Activated naive CD4-positive, alpha-beta T cell treated with anti-CD3 and anti-CD28 coated beads for 36 hours (primary cell): ENCODE measurements at regions not wholly inside any gene's neighbourhood (a gene's known extent, or its start where the extent isn't known, plus 50 kb on each side); places are given as distances from the start of the nearest gene placed in this dataset.

Experiments
- CTCF ChIA-PET: fragments of 350-600 bp; sonication (Branson Sonifier 250); formaldehyde crosslinking; loops from one replicate; lab custom pipeline; 2021; ENCODE audit warnings: antibody characterized with exemption; lab: Charles Lee
- DNase-seq: peaks from one replicate; pipeline ENCODE4 v3.0.0-alpha.2; 2020
- H3K27ac Mint-ChIP-seq: one replicate; pipeline ENCODE4 v1.8.0; 2021; ENCODE audit warnings: mild to moderate bottlenecking, mixed read lengths
- H3K27me3 Mint-ChIP-seq: one replicate; pipeline ENCODE4 v1.8.0; 2021; ENCODE audit warnings: low read depth, mixed read lengths
- H3K36me3 Mint-ChIP-seq: one replicate; pipeline ENCODE4 v1.8.0; 2021; ENCODE audit warnings: low read depth, mixed read lengths
- H3K4me1 Mint-ChIP-seq: one replicate; pipeline ENCODE4 v1.8.0; 2021; ENCODE audit warnings: low read depth, mixed read lengths
- H3K4me3 Mint-ChIP-seq: one replicate; pipeline ENCODE4 v1.8.0; 2021; ENCODE audit warnings: mild to moderate bottlenecking, moderate library complexity, mixed read lengths
- H3K9me3 Mint-ChIP-seq: one replicate; pipeline ENCODE4 v1.8.0; 2021; ENCODE audit warnings: mixed read lengths
- intact Hi-C: fragments of 100-400 bp; cut with micrococcal nuclease; formaldehyde crosslinking; loops from one replicate; pipeline ENCODE4 v1.15.1; 2023

DNA sequence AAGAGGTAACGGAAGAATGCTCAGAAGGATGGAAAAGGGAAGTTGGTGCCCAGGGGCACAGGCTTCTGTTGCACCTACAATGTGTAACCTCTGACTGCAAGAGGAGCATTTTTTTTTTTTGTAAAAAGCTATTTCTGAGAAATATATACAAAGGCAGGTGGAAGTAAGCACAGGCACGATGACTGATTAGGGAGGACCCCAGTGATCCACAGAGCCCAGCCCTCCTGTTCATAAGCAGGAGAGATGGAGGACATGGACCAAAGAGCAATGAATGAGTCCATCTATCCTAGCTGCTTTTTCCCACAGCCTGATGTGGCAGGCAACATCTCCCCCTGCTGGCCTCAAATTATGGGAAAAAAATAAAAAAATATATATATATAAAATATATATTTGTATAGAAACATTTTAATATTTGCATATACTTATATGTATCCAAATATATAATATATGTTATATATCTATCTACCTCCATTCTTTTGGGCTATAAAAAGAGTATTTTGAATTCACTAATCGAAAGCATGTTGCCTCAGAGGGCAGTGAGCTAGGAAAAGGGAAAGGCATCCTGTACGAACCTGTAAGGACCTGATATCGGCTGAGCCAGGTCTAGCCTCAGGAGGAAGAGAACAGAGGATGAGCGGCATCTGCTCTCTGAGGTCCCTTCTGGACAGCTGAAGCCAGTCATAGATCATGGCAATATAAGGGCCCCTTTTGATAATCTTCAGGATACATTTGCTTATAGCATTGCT is 166.0 kb upstream of the STK17B start:
- peak; percentile 37 for DNase-seq
- H3K4me1 Mint-ChIP-seq: peaks cover 8% of the 10 kb centered on the region
- H3K36me3 Mint-ChIP-seq: no peaks in the 10 kb centered on the region
- intact Hi-C loops: loop anchor here (1.0 to 5.0 kb wide), 7 partner anchors 39 to 680 kb away; partner anchors contain the start of genes DNAH7 and SLC39A10
- CTCF ChIA-PET: interaction anchor here (0.6 to 7.0 kb wide), 43 partner anchors 7 to 1523 kb away, joined by 3 to 198 read pairs (median 4); partner anchors contain the start of gene DNAH7
- no peaks in the 10 kb centered on the region for H3K9me3 Mint-ChIP-seq
- no peak overlapping the region for H3K4me3 Mint-ChIP-seq
- H3K27me3 Mint-ChIP-seq: no peaks in the 10 kb centered on the region
- H3K27ac Mint-ChIP-seq: no peak overlapping the region

DNA sequence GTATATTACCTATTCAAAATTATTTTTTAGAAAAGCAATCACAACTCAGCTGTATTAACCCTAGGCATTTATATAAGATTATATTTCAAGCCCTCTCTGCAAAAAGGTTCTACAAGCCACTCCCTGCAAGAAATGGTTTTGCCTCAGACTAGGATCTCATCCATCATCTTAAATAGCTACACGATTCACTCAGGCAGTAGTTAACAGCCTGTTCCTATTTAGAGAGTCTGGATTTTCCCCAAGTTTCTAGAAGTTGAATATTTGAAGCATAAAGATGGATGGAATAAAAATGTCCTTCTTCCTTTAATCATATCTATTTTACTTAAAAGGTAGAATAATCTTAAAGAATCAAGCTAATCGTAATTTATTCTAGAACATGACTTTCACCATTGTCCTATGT is 167.1 kb upstream of the STK17B start:
- H3K4me1 Mint-ChIP-seq: peaks cover 7% of the 10 kb centered on the region
- H3K27me3 Mint-ChIP-seq: no peaks in the 10 kb centered on the region
- H3K36me3 Mint-ChIP-seq: no peaks in the 10 kb centered on the region
- no peak overlapping the region for H3K4me3 Mint-ChIP-seq
- no peaks in the 10 kb centered on the region for H3K9me3 Mint-ChIP-seq
- CTCF ChIA-PET: interaction anchor here (0.6 to 7.0 kb wide), 13 partner anchors 34 to 271 kb away, joined by 3 to 198 read pairs (median 7); partner anchors contain the start of gene DNAH7
- no peak overlapping the region for H3K27ac Mint-ChIP-seq
- no peak for DNase-seq
- intact Hi-C loops: loop anchor here (5.0 kb wide), 2 partner anchors 116 to 681 kb away; partner anchors contain the start of gene SLC39A10

DNA sequence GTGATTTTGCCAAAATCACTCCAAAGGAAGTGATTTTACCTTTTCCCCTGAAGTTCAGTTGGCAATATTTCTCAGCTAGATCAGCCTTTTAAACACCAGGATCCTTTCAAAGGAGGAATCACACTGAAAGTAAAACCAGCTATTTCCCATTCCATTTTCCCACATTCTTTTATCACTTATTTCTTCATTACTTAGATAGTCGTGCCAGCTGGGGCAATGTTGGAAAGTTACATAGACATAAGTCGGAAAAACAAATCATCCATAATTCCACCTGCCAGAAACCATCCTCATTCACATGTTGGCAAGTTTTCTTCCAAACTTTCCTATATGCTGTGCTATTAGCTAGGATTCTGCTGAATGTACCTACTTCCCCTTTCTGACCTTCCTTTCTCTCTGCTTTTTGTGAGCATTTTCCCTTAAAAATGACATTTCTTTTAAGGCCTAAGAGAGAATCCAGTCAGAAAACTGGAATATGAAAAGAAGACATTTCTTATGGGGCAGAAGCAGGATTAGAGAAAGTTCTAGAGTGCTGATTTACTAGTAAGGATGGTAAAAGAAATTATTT is 170.0 kb upstream of the STK17B start:
- H3K4me3 Mint-ChIP-seq: no peak overlapping the region
- H3K9me3 Mint-ChIP-seq: no peaks in the 10 kb centered on the region
- no peaks in the 10 kb centered on the region for H3K36me3 Mint-ChIP-seq
- H3K4me1 Mint-ChIP-seq: peaks cover 6% of the 10 kb centered on the region
- H3K27ac Mint-ChIP-seq: no peak overlapping the region
- H3K27me3 Mint-ChIP-seq: no peaks in the 10 kb centered on the region
- no peak for DNase-seq
- CTCF ChIA-PET: interaction anchor here (1.1 to 1.8 kb wide), 2 partner anchors 44 to 263 kb away, joined by 3 to 4 read pairs; no protein-coding TSS in a partner anchor
- intact Hi-C loops: no loop called here

DNA sequence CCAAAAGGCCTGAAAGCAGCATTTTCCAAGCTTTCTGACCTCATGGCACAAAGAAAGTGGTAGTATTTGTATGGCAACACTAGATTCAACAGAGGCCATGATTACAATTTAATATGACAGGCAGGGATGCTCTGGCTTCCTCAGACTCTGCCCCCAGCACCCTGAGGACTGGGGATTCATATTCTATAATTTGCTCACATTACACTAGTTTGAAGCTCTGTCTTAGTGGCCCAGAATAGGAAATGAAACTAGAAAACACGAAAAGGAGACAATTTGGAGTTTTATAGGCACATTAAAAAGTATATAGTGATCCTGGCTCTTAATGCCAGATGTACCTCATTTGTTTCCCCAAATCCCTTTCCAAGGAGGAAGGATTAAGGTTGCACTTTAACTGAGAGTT is 173.0 kb upstream of the STK17B start:
- Mint-ChIP-seq H3K4me1 (no peaks in the 10 kb centered on the region), H3K36me3 (no peaks in the 10 kb centered on the region), H3K27me3 (no peaks in the 10 kb centered on the region), H3K9me3 (no peaks in the 10 kb centered on the region), H3K4me3 (no peak overlapping the region), H3K27ac (no peak overlapping the region)
- CTCF ChIA-PET: interaction anchor here (0.6 to 1.5 kb wide), 3 partner anchors 8 to 267 kb away, joined by 3 to 5 read pairs (median 4); no protein-coding TSS in a partner anchor
- no peak for DNase-seq
- intact Hi-C loops: no loop called here

DNA sequence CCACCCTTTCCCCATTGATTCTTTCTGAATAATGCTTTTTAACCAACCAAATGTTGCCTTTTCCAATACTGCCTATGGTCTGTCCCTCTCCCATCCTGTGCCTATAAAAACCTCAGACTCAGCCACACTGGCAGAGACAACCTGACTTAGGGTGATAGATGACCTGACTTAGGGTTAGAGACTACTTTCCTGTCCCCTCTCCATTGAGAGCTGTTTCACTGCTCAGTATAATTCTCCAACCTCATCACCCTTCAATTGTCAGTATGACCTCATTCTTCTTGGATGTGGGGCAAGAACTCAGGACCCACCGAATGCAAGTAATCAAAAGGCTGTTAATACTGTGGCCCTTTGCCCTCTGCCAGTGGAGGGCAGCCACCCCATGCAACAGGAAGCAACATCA is 182.3 kb upstream of the STK17B start:
- CTCF ChIA-PET: interaction anchor here (0.6 kb wide), 1 partner anchor 52 kb away, joined by 5 read pairs; no protein-coding TSS in a partner anchor
- DNase-seq: no peak
- intact Hi-C loops: no loop called here
- H3K4me1 Mint-ChIP-seq: peaks cover 2% of the 10 kb centered on the region
- H3K36me3 Mint-ChIP-seq: no peaks in the 10 kb centered on the region
- H3K9me3 Mint-ChIP-seq: peaks cover 11% of the 10 kb centered on the region
- no peak overlapping the region for H3K4me3 Mint-ChIP-seq
- H3K27me3 Mint-ChIP-seq: no peaks in the 10 kb centered on the region
- no peak overlapping the region for H3K27ac Mint-ChIP-seq

DNA sequence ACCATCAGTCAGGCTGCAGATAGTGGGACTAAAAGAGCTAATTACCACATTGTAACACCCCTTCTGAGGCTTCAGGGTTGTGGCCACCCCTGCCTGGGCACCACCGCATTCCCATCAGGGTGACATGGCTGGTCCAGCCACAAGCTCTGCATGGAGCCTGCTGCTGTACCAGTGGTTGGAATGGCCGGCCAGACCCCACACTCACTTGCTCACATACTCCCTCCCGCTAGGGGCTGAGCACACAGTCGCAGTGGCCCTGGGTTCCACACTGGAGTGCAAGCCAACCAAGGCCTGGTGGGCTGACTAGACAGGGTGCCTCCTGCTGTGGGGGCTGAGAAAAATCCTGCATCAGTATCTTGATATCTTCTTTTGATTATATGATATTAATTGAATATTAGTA is 182.8 kb upstream of the STK17B start:
- H3K27ac Mint-ChIP-seq: no peak overlapping the region
- H3K36me3 Mint-ChIP-seq: no peaks in the 10 kb centered on the region
- peaks cover 11% of the 10 kb centered on the region for H3K9me3 Mint-ChIP-seq
- H3K4me1 Mint-ChIP-seq: peaks cover 2% of the 10 kb centered on the region
- CTCF ChIA-PET: interaction anchor here (0.6 kb wide), 1 partner anchor 52 kb away, joined by 5 read pairs; no protein-coding TSS in a partner anchor
- DNase-seq: no peak
- intact Hi-C loops: no loop called here
- no peaks in the 10 kb centered on the region for H3K27me3 Mint-ChIP-seq
- H3K4me3 Mint-ChIP-seq: no peak overlapping the region

DNA sequence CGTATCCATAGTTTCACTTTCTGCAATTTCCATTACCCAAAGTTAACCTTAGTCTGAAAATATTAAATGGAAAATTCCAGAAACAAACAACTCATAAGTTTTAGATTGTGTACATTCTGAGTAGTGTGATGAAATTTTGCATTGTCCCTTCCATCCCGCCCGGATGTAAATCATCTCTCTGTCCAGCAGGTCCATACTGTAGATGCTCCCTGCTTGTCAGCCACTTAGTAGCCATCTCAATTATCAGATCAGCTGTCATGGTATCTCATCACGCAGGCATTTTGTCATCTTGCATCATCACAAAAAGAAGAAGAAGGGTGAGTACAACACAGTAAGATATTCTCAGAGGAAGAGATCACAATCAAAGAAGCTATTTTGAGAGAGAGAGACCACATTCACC is 185.0 kb upstream of the STK17B start:
- Mint-ChIP-seq H3K4me3 (no peak overlapping the region), H3K4me1 (peaks cover 2% of the 10 kb centered on the region), H3K36me3 (no peaks in the 10 kb centered on the region), H3K27ac (no peak overlapping the region), H3K27me3 (no peaks in the 10 kb centered on the region), H3K9me3 (peaks cover 11% of the 10 kb centered on the region)
- intact Hi-C loops: no loop called here
- no peak for DNase-seq
- CTCF ChIA-PET: interaction anchor here (1.4 kb wide), 1 partner anchor 10 kb away, joined by 3 read pairs; no protein-coding TSS in a partner anchor

DNA sequence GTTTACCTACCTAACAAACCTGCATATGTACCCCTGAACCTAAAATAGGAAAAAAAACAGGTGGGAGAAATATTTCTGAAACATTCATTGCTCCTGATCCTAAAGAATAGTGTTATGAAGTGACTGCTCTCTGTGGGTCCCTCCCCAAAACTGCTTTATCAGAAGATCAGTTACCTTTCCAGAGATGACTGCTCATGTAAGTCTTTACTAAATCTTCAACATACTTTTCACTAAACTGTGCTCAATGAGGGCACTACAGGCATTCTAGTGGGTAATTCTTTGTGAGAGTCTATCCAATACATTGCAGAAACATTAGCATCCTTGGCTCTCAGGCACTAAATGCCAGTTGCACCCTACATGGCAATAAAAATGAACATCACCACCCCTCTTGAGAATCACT is 189.3 kb upstream of the STK17B start:
- peaks cover 1% of the 10 kb centered on the region for H3K4me1 Mint-ChIP-seq
- no peaks in the 10 kb centered on the region for H3K27me3 Mint-ChIP-seq
- CTCF ChIA-PET: interaction anchor here (0.7 to 1.7 kb wide), 2 partner anchors 14 to 93 kb away, joined by 4 to 7 read pairs; no protein-coding TSS in a partner anchor
- no peak overlapping the region for H3K27ac Mint-ChIP-seq
- no peak overlapping the region for H3K4me3 Mint-ChIP-seq
- intact Hi-C loops: no loop called here
- no peaks in the 10 kb centered on the region for H3K36me3 Mint-ChIP-seq
- H3K9me3 Mint-ChIP-seq: no peaks in the 10 kb centered on the region
- no peak for DNase-seq

DNA sequence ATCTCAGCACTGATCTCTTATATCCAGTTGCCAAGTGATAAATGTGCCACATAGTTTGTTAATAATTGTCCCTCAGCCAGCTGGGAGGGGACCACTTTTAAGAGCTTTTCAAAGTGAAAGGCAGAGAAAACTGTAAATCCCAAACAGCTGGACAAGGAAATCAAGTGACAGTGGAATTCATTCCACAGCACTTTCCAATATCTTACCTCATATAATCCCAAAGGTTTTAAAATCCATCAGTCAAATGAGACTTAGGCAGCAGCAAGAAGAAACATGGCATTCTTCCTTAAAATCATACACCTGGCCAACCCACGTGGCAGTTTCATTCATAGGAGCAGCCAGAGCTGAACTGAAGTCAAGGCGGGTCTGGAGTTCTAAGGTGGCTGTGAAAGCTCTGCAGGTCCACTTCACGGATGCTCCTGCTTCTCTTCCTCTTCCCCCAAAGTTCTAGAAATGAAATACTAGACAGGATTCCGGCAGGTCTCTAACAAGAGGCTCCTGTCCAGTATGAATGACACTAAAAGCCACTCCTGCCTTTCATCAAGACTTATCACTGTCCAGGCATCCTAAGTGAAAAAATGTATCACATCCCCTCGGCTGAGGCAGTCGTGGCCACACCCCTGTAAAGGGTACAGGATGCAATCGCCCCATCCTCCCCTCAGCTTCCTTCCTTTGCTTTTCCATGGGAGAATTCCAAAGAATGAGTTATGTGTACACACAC is 190.4 kb upstream of the STK17B start:
- CTCF ChIA-PET: interaction anchor here (1.6 kb wide), 1 partner anchor 92 kb away, joined by 6 read pairs; no protein-coding TSS in a partner anchor
- H3K27ac Mint-ChIP-seq: no peak overlapping the region

DNA sequence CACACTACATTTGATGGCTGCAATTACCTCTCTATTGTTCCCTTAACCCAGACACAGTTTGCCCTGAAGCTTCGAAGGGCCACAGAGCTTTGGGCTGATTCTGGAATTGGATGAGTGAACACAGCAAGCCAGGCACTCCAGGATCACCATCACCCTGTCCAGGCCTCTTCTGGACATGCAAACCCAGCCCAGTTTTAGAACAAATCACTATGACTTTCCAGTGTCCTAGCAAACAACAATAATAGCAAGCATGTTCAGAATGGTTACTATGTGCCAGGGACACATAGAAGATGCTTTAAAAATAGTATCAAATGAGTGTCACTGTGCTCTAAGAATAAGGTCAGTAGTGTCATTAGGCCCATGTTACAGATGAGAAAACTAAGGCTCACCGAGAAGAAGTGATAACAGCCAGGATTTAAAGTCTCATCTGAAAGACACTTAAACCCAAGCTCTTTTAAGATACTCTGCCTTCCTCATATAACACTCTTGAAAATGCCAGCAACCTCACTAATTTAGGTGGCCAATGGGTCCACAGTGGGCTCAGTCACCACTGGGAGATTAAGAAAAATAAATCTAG is 191.7 kb upstream of the STK17B start:
- Mint-ChIP-seq H3K9me3 (peaks cover 3% of the 10 kb centered on the region), H3K4me1 (no peaks in the 10 kb centered on the region), H3K27me3 (peaks cover 2% of the 10 kb centered on the region), H3K4me3 (no peak overlapping the region), H3K27ac (no peak overlapping the region), H3K36me3 (no peaks in the 10 kb centered on the region)
- no peak for DNase-seq
- intact Hi-C loops: no loop called here
- CTCF ChIA-PET: interaction anchor here (0.5 to 1.6 kb wide), 3 partner anchors 90 to 785 kb away, joined by 3 to 6 read pairs (median 3); no protein-coding TSS in a partner anchor

More for the DNA sequence above, 190.4 kb upstream of the STK17B start:
- Mint-ChIP-seq H3K4me1 (no peaks in the 10 kb centered on the region), H3K27me3 (no peaks in the 10 kb centered on the region), H3K4me3 (no peak overlapping the region), H3K9me3 (no peaks in the 10 kb centered on the region), H3K36me3 (no peaks in the 10 kb centered on the region)
- no peak for DNase-seq
- intact Hi-C loops: no loop called here

DNA sequence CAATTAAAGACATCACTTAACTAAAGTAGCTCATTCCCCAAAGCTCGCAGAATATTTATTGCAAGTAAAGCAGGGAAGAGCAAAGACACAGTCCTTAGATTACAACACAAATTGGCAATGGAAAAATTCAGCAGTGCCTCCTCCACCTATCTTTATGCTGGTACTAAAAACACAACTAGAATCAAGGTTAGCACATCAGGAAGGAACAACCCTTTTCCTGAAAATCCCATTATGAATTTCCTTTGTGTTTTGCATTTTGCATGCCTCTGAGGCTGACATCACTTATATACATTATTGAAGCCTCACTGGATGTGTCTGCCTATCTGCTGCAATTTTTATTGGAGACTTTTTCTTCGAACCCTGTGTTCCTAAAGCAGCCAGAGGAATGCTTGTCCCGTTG is 193.8 kb upstream of the STK17B start:
- CTCF ChIA-PET: no interaction called here
- H3K9me3 Mint-ChIP-seq: peaks cover 9% of the 10 kb centered on the region
- H3K36me3 Mint-ChIP-seq: no peaks in the 10 kb centered on the region
- no peaks in the 10 kb centered on the region for H3K4me1 Mint-ChIP-seq
- H3K27ac Mint-ChIP-seq: no peak overlapping the region
- H3K27me3 Mint-ChIP-seq: peaks cover 2% of the 10 kb centered on the region
- DNase-seq: no peak
- intact Hi-C loops: no loop called here
- no peak overlapping the region for H3K4me3 Mint-ChIP-seq
